Neural cell (in vitro differentiated cells): ENCODE measurements at regions not wholly inside any gene's neighbourhood (a gene's known extent, or its start where the extent isn't known, plus 50 kb on each side); places are given as distances from the start of the nearest gene placed in this dataset.

Source experiments
- H2AFZ ChIP-seq: fragments of 200-600, 300-800 bp; sonication (generic), shearing (Covaris generic); 2 replicates; pipeline ENCODE4 v1.6.0; 2014; ENCODE audit warnings: low read depth, mild to moderate bottlenecking, antibody characterized with exemption, low read length, moderate library complexity
- H3F3A ChIP-seq: fragments of 200-600 bp; shearing (Covaris generic); 2 replicates; pipeline ENCODE4 v1.6.1; 2016; ENCODE audit warnings: mild to moderate bottlenecking, moderate library complexity, mixed read lengths, antibody characterized with exemption, low read length; ENCODE audit not compliant: insufficient read depth, poor library complexity, severe bottlenecking
- H3K27ac ChIP-seq: fragments of 200-600, 300-800 bp; sonication (generic), shearing (Covaris generic); 2 replicates; pipeline ENCODE4 v1.5.1; 2014; ENCODE audit warnings: mild to moderate bottlenecking, low read length, moderate library complexity
- H3K27me3 ChIP-seq: fragments of 300-800, 200-600 bp; sonication (generic), shearing (Covaris generic); 2 replicates; pipeline ENCODE4 v1.6.0; 2014; ENCODE audit warnings: mild to moderate bottlenecking, low read depth, low read length, moderate library complexity; ENCODE audit not compliant: insufficient read depth
- H3K36me3 ChIP-seq: fragments of 300-800, 200-600 bp; sonication (generic), shearing (Covaris generic); 2 replicates; pipeline ENCODE4 v1.5.1; 2014; ENCODE audit warnings: mild to moderate bottlenecking, antibody characterized with exemption, low read length, moderate library complexity; ENCODE audit not compliant: insufficient read depth
- H3K4me2 ChIP-seq: fragments of 300-800, 200-600 bp; sonication (generic), shearing (Covaris generic); 2 replicates; pipeline ENCODE4 v1.6.0; 2014; ENCODE audit warnings: mild to moderate bottlenecking, low read length
- H3K4me3 ChIP-seq: fragments of 300-800, 200-600 bp; sonication (generic), shearing (Covaris generic); 2 replicates; pipeline ENCODE4 v1.5.1; 2014; ENCODE audit warnings: mild to moderate bottlenecking, low read length, moderate library complexity
- H3K79me2 ChIP-seq: fragments of 200-600 bp; shearing (Covaris generic); replicated peaks from 2 replicates; pipeline ENCODE4 v1.6.0; 2014; ENCODE audit warnings: mild to moderate bottlenecking, low read length, moderate library complexity; ENCODE audit not compliant: insufficient read depth
- H3K9ac ChIP-seq: fragments of 300-800, 200-600 bp; sonication (generic), shearing (Covaris generic); 2 replicates; pipeline ENCODE4 v1.6.1; 2016; ENCODE audit warnings: mild to moderate bottlenecking, low read length, mixed read lengths
- H3K9me2 ChIP-seq: fragments of 200-600 bp; shearing (Covaris generic); 2 replicates; pipeline ENCODE4 v1.6.1; 2016; ENCODE audit warnings: mild to moderate bottlenecking, low read length, mixed read lengths; ENCODE audit not compliant: insufficient read depth
- H3K9me3 ChIP-seq: fragments of 200-600, 300-800 bp; sonication (generic), shearing (Covaris generic); 2 replicates; pipeline ENCODE4 v1.6.1; 2016; ENCODE audit warnings: mild to moderate bottlenecking, mixed run types, low read length, moderate library complexity, mixed read lengths
- H4K20me1 ChIP-seq: fragments of 200-600 bp; shearing (Covaris generic); 2 replicates; pipeline ENCODE4 v1.6.1; 2016; ENCODE audit warnings: mild to moderate bottlenecking, mixed run types; ENCODE audit not compliant: insufficient read depth
- CTCF ChIP-seq: fragments of 450-650 bp; IDR thresholded peaks from 2 replicates; pipeline ENCODE4 v1.5.1; 2014; ENCODE audit warnings: antibody characterized with exemption, mild to moderate bottlenecking, moderate library complexity; ENCODE audit not compliant: poor library complexity, severe bottlenecking
- EP300 ChIP-seq: fragments of 450-650 bp; conservative IDR thresholded peaks from 2 replicates; pipeline ENCODE4 v1.6.1; 2014; ENCODE audit warnings: antibody characterized with exemption, mild to moderate bottlenecking, moderate library complexity; ENCODE audit not compliant: poor library complexity, severe bottlenecking
- EZH2 ChIP-seq: fragments of 200-600, 300-800 bp; shearing (Covaris generic), sonication (generic); IDR thresholded peaks from 2 replicates; pipeline ENCODE4 v1.6.1; 2014; ENCODE audit warnings: antibody characterized with exemption, low read length, borderline replicate concordance, mild to moderate bottlenecking; ENCODE audit not compliant: insufficient read depth, poor library complexity, severe bottlenecking
- MXI1 ChIP-seq: fragments of 450-650 bp; conservative IDR thresholded peaks from 2 replicates; pipeline ENCODE4 v1.6.1; 2014; ENCODE audit warnings: antibody characterized with exemption, mild to moderate bottlenecking; ENCODE audit not compliant: poor library complexity, severe bottlenecking
- POLR2AphosphoS5 ChIP-seq: IDR thresholded peaks from 2 replicates; pipeline ENCODE4 v1.6.1; 2012
- RAD21 ChIP-seq: fragments of 450-650 bp; conservative IDR thresholded peaks from 2 replicates; pipeline ENCODE4 v1.6.1; 2014; ENCODE audit warnings: antibody characterized with exemption, mild to moderate bottlenecking, moderate library complexity
- REST ChIP-seq: IDR thresholded peaks from 2 replicates; pipeline ENCODE4 v1.6.1; 2012; ENCODE audit warnings: borderline replicate concordance
- SMC3 ChIP-seq: fragments of 450-650 bp; conservative IDR thresholded peaks from 2 replicates; pipeline ENCODE4 v1.6.1; 2014; ENCODE audit warnings: antibody characterized with exemption, mild to moderate bottlenecking, moderate library complexity; ENCODE audit not compliant: poor library complexity
- TAF1 ChIP-seq: IDR thresholded peaks from 2 replicates; pipeline ENCODE4 v1.6.1; 2012; ENCODE audit warnings: low read depth

GRCh38 chr11:25159341-25159740 is 662.5 kb downstream of the LUZP2 start:
- TF ChIP-seq EP300 (no peak), CTCF (no peak)
- H3K9me3 ChIP-seq = no peaks in the 10 kb centered on the region
- no peak overlapping the region for H2AFZ ChIP-seq

GRCh38 chr11:25163421-25163820 is 666.6 kb downstream of the LUZP2 start:
- H3K27me3 ChIP-seq = no peaks in the 10 kb centered on the region
- no peaks in the 10 kb centered on the region for H3K36me3 ChIP-seq
- H3K9me3 ChIP-seq = no peaks in the 10 kb centered on the region
- no peak overlapping the region for H3K4me3 ChIP-seq
- no peaks in the 10 kb centered on the region for H3K9me2 ChIP-seq
- no peak overlapping the region for H3K4me2 ChIP-seq
- no peak overlapping the region for H3K27ac ChIP-seq
- no peak overlapping the region for H3K9ac ChIP-seq
- TF ChIP-seq REST = no peak
- no peak for TF ChIP-seq TAF1
- TF ChIP-seq EP300 = no peak
- TF ChIP-seq POLR2AphosphoS5 = no peak
- no peak for TF ChIP-seq SMC3
- TF ChIP-seq EZH2 = no peak
- TF ChIP-seq CTCF = no peak
- no peak for TF ChIP-seq RAD21
- TF ChIP-seq MXI1 = no peak
- no peaks in the 10 kb centered on the region for H3K79me2 ChIP-seq
- no peaks in the 10 kb centered on the region for H3F3A ChIP-seq
- no peak overlapping the region for H2AFZ ChIP-seq
- no peaks in the 10 kb centered on the region for H4K20me1 ChIP-seq

More at GRCh38 chr11:25159341-25159740, 662.5 kb downstream of the LUZP2 start:
- Histone ChIP-seq H3K36me3 (no peaks in the 10 kb centered on the region), H3F3A (no peaks in the 10 kb centered on the region), H3K27me3 (no peaks in the 10 kb centered on the region), H4K20me1 (no peaks in the 10 kb centered on the region), H3K9me2 (no peaks in the 10 kb centered on the region), H3K4me3 (no peak overlapping the region), H3K4me2 (no peak overlapping the region), H3K9ac (no peak overlapping the region), H3K79me2 (no peaks in the 10 kb centered on the region), H3K27ac (no peak overlapping the region)
